IPS-NIHi7 (cell line): ENCODE measurements at regions not wholly inside any gene's neighbourhood (a gene's known extent, or its start where the extent isn't known, plus 50 kb on each side); places are given as distances from the start of the nearest gene placed in this dataset.

Experiments
- DNase-seq: peaks from one replicate; pipeline ENCODE4 v3.0.0; 2012; ENCODE audit warnings: mixed read lengths; ENCODE audit errors: extremely low spot score

DNA sequence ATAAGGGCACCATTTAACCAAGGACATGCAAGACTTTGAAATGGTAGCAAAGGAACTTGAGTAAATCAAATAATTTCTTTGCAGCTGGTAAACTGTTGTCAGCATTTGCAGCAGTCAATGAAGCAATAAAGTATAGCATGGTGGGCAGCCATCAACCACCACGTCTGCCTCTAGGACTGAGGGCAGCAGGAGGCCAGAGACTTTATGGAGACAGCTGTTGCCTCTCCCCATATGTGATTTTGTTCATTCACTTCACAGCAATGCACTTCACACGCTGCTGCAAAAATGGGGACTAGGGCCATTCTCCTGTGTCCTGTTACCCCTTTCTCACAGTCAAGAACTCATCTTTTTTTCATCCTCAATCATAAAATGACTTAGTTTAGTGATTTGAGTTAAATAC, 51.3 kb upstream of the PCDH9 start:
- no peak for DNase-seq
